GM12878 (cell line): ENCODE measurements at regions not wholly inside any gene's neighbourhood (a gene's known extent, or its start where the extent isn't known, plus 50 kb on each side); places are given as distances from the start of the nearest gene placed in this dataset.

Experiments
- ATAC-seq: fragments of 200-7000 bp; cut with Tn5 transposase; 3 replicates; pipeline ENCODE4 v1.9.1; 2020; ENCODE audit warnings: mild to moderate bottlenecking, moderate library complexity
- BruUV-seq: library from RNA; stranded (reverse); fragments of 400-500 nt; replicated peaks from 2 replicates; lab custom pipeline; 2021; lab: Mats Ljungman, UMichigan
- CTCF ChIA-PET: fragments of 300-600 bp; sonication (Branson Sonifier 250); formaldehyde crosslinking; extraction: SDS; loops from one replicate; lab custom pipeline; 2021; ENCODE audit warnings: inconsistent platforms; lab: Yijun Ruan, JAX
- POLR2A ChIA-PET: fragments of 350-600 bp; formaldehyde crosslinking; extraction: SDS; loops from one replicate; lab custom pipeline; 2021; ENCODE audit warnings: inconsistent platforms; lab: Charles Lee
- RAD21 ChIA-PET: fragments of 300-600 bp; sonication (Branson Sonifier 250); formaldehyde crosslinking; loops from one replicate; lab custom pipeline; 2023; ENCODE audit warnings: antibody characterized with exemption; ENCODE audit not compliant: unreplicated experiment; lab: Charles Lee
- SMC1A ChIA-PET: fragments of 300-600 bp; sonication (Branson Sonifier 250); formaldehyde crosslinking; loops from one replicate; lab custom pipeline; 2023; ENCODE audit not compliant: unreplicated experiment, uncharacterized antibody; lab: Charles Lee
- DNase-seq: peaks from one replicate; pipeline ENCODE4 v3.0.0-alpha.2; 2011; ENCODE audit warnings: low read depth, low spot score
- FAIRE-seq: peaks from 3 replicates; lab custom pipeline; 2011; peaks lifted over from hg19 to GRCh38; lab: Jason Lieb, UNC
- H2AFZ ChIP-seq: 2 replicates; pipeline ENCODE4 v1.6.0; 2011; ENCODE audit warnings: low read depth, low read length, control low read depth; ENCODE audit not compliant: control insufficient read depth
- H3K27ac ChIP-seq: 2 replicates; pipeline ENCODE4 v1.5.1; 2011; ENCODE audit warnings: control low read depth; ENCODE audit not compliant: control insufficient read depth, insufficient read depth
- H3K27me3 ChIP-seq, 2 experiments: replicated peaks in 1 of 2; 2 replicates each; pipeline versions ENCODE4 v1.6.0 to v1.6.1; 2011; ENCODE audit warnings: low read length in 1 of 2; ENCODE audit not compliant: control insufficient read depth in 2 of 2, insufficient read depth in 2 of 2
- H3K36me3 ChIP-seq, 2 experiments: 2 replicates each; pipeline ENCODE4 v1.5.1; 2011; ENCODE audit warnings: low read length in 1 of 2; ENCODE audit not compliant: control insufficient read depth in 2 of 2, insufficient read depth in 2 of 2
- H3K4me1 ChIP-seq: 2 replicates; pipeline ENCODE4 v1.6.1; 2011; ENCODE audit warnings: mild to moderate bottlenecking, low read length, moderate library complexity, mixed read lengths; ENCODE audit not compliant: control insufficient read depth, insufficient read depth
- H3K4me2 ChIP-seq: 2 replicates; pipeline ENCODE4 v1.6.0; 2011; ENCODE audit warnings: control low read depth; ENCODE audit not compliant: control insufficient read depth, insufficient read depth
- H3K4me3 ChIP-seq: fragments of 200-600 bp; sonication (generic); 2 replicates; pipeline ENCODE4 v1.5.1; 2016
- H3K79me2 ChIP-seq: 2 replicates; pipeline ENCODE4 v1.6.0; 2011; ENCODE audit warnings: low read length; ENCODE audit not compliant: control insufficient read depth, insufficient read depth
- H3K9ac ChIP-seq: 2 replicates; pipeline ENCODE4 v1.8.0; 2011; ENCODE audit warnings: low read length, control low read depth, mixed read lengths; ENCODE audit not compliant: control insufficient read depth, insufficient read depth
- H3K9me3 ChIP-seq: replicated peaks from 3 replicates; pipeline ENCODE4 v1.5.1; 2011; ENCODE audit warnings: mild to moderate bottlenecking, low read length; ENCODE audit not compliant: control insufficient read depth, insufficient read depth
- H4K20me1 ChIP-seq: 2 replicates; pipeline ENCODE4 v1.6.0; 2011; ENCODE audit not compliant: control insufficient read depth, insufficient read depth
- KLF5 ChIP-seq: fragments of 450-650 bp; IDR thresholded peaks from 2 replicates; pipeline ENCODE4 v1.6.1; 2014; ENCODE audit warnings: mild to moderate bottlenecking; ENCODE audit not compliant: partially characterized antibody
- TAF1 ChIP-seq: IDR thresholded peaks from 2 replicates; pipeline ENCODE4 v1.6.1; 2011; ENCODE audit warnings: mild to moderate bottlenecking, low read depth, low read length, borderline replicate concordance
- ZZZ3 ChIP-seq: IDR thresholded peaks from 2 replicates; pipeline ENCODE4 v1.6.1; 2011; ENCODE audit warnings: low read depth; ENCODE audit not compliant: control insufficient read depth, insufficient read length
- WGBS: methylation state at CpG from one replicate; pipeline ENCODE4 v1.1.6; 2016; ENCODE audit warnings: low lambda C conversion rate; ENCODE audit not compliant: insufficient replicate concordance, insufficient coverage; ENCODE audit errors: missing lambda C conversion rate; 5-methylcytosine and 5-hydroxymethylcytosine counted together
- in situ Hi-C: fragments of 300-500 bp; cut with MboI; formaldehyde crosslinking; loops from 9 replicates; pipeline ENCODE4 v1.14.3; 2018; ENCODE audit warnings: mixed read lengths
- intact Hi-C: fragments of 100-400 bp; cut with micrococcal nuclease; formaldehyde crosslinking; loops from one replicate; pipeline ENCODE4 v1.14.2; 2022; ENCODE audit not compliant: unreplicated experiment
- TF ChIP-seq, protein P1 (sequence below): fragments of 450-650 bp; IDR thresholded peaks from 2 replicates; pipeline ENCODE4 v1.6.1; 2014; ENCODE audit warnings: mild to moderate bottlenecking
- TF ChIP-seq, protein P2 (sequence below): fragments of 150-350 bp; IDR thresholded peaks from 2 replicates; pipeline ENCODE4 v1.6.1; 2014; ENCODE audit warnings: mild to moderate bottlenecking, low read depth, low read length
- TF ChIP-seq, protein P3 (sequence below): fragments of 450-650 bp; IDR thresholded peaks from 2 replicates; pipeline ENCODE4 v1.6.1; 2017; ENCODE audit warnings: mild to moderate bottlenecking, low read depth, inconsistent platforms; ENCODE audit not compliant: poor library complexity, severe bottlenecking
- TF ChIP-seq, protein P4 (sequence below): fragments of 450-650 bp; IDR thresholded peaks from 2 replicates; pipeline ENCODE4 v1.6.1; 2017; ENCODE audit warnings: borderline replicate concordance
- TF ChIP-seq, protein P5 (sequence below): IDR thresholded peaks from 2 replicates; pipeline ENCODE4 v1.6.1; 2012; ENCODE audit warnings: low read depth, low read length, improper control_type of control experiment
- TF ChIP-seq, protein P6 (sequence below): fragments of 450-650 bp; IDR thresholded peaks from 2 replicates; pipeline ENCODE4 v1.6.1; 2016; ENCODE audit warnings: mild to moderate bottlenecking, moderate library complexity, borderline replicate concordance
- TF ChIP-seq, protein P7 (sequence below): fragments of 450-650 bp; IDR thresholded peaks from 2 replicates; pipeline ENCODE4 v1.6.1; 2017; ENCODE audit warnings: low read depth, mild to moderate bottlenecking, moderate library complexity

DNA sequence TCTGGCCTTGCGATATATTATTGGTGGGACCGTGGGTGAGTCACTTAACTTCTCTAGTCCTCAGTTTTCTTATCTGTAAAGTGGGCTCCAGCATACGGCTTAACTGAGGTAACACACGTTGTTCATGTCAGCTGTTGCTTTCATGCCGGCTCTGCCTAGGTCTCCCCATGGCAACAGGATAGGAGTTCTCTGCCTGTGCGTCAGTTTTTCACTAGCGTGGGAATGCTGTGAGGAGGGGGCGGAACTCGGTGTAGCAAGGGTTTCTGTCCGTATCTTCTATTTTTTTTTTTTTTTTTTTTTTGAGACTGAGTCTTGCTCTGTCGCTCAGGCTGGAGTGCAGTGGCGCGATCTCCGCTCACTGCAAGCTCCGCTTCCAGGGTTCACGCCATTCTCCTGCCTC is 758.5 kb upstream of the RBFOX1 start:
- ATAC-seq = no peak
- in situ Hi-C loops (no loop called here), intact Hi-C loops (no loop called here)
- H3K4me2 ChIP-seq = no peak overlapping the region
- H4K20me1 ChIP-seq = no peaks in the 10 kb centered on the region
- ChIA-PET POLR2A (no interaction called here), CTCF (no interaction called here), RAD21 (no interaction called here), SMC1A (no interaction called here)
- H2AFZ ChIP-seq = no peak overlapping the region
- no peak overlapping the region for H3K27ac ChIP-seq
- WGBS = 72% methylated on average over 11 of the region's 16 CpGs
- H3K9me3 ChIP-seq = no peaks in the 10 kb centered on the region; the same call in 2 of the 3 replicates
- no peaks in the 10 kb centered on the region for H3K79me2 ChIP-seq
- FAIRE-seq = no peak
- H3K36me3 ChIP-seq = no peaks in the 10 kb centered on the region
- no peak overlapping the region for H3K4me3 ChIP-seq
- H3K4me1 ChIP-seq = no peaks in the 10 kb centered on the region
- BruUV-seq = no TSS peak
- TF ChIP-seq, protein P1, sequence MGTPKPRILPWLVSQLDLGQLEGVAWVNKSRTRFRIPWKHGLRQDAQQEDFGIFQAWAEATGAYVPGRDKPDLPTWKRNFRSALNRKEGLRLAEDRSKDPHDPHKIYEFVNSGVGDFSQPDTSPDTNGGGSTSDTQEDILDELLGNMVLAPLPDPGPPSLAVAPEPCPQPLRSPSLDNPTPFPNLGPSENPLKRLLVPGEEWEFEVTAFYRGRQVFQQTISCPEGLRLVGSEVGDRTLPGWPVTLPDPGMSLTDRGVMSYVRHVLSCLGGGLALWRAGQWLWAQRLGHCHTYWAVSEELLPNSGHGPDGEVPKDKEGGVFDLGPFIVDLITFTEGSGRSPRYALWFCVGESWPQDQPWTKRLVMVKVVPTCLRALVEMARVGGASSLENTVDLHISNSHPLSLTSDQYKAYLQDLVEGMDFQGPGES = no peak
- TF ChIP-seq, protein P2, sequence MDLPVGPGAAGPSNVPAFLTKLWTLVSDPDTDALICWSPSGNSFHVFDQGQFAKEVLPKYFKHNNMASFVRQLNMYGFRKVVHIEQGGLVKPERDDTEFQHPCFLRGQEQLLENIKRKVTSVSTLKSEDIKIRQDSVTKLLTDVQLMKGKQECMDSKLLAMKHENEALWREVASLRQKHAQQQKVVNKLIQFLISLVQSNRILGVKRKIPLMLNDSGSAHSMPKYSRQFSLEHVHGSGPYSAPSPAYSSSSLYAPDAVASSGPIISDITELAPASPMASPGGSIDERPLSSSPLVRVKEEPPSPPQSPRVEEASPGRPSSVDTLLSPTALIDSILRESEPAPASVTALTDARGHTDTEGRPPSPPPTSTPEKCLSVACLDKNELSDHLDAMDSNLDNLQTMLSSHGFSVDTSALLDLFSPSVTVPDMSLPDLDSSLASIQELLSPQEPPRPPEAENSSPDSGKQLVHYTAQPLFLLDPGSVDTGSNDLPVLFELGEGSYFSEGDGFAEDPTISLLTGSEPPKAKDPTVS = no peak
- TF ChIP-seq TAF1 (no peak), ZZZ3 (no peak), KLF5 (no peak)
- TF ChIP-seq, protein P3, sequence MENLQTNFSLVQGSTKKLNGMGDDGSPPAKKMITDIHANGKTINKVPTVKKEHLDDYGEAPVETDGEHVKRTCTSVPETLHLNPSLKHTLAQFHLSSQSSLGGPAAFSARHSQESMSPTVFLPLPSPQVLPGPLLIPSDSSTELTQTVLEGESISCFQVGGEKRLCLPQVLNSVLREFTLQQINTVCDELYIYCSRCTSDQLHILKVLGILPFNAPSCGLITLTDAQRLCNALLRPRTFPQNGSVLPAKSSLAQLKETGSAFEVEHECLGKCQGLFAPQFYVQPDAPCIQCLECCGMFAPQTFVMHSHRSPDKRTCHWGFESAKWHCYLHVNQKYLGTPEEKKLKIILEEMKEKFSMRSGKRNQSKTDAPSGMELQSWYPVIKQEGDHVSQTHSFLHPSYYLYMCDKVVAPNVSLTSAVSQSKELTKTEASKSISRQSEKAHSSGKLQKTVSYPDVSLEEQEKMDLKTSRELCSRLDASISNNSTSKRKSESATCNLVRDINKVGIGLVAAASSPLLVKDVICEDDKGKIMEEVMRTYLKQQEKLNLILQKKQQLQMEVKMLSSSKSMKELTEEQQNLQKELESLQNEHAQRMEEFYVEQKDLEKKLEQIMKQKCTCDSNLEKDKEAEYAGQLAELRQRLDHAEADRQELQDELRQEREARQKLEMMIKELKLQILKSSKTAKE = no peak
- TF ChIP-seq, protein P4, sequence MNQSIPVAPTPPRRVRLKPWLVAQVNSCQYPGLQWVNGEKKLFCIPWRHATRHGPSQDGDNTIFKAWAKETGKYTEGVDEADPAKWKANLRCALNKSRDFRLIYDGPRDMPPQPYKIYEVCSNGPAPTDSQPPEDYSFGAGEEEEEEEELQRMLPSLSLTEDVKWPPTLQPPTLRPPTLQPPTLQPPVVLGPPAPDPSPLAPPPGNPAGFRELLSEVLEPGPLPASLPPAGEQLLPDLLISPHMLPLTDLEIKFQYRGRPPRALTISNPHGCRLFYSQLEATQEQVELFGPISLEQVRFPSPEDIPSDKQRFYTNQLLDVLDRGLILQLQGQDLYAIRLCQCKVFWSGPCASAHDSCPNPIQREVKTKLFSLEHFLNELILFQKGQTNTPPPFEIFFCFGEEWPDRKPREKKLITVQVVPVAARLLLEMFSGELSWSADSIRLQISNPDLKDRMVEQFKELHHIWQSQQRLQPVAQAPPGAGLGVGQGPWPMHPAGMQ = no peak
- TF ChIP-seq, protein P5, sequence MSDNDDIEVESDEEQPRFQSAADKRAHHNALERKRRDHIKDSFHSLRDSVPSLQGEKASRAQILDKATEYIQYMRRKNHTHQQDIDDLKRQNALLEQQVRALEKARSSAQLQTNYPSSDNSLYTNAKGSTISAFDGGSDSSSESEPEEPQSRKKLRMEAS = no peak
- TF ChIP-seq, protein P6, sequence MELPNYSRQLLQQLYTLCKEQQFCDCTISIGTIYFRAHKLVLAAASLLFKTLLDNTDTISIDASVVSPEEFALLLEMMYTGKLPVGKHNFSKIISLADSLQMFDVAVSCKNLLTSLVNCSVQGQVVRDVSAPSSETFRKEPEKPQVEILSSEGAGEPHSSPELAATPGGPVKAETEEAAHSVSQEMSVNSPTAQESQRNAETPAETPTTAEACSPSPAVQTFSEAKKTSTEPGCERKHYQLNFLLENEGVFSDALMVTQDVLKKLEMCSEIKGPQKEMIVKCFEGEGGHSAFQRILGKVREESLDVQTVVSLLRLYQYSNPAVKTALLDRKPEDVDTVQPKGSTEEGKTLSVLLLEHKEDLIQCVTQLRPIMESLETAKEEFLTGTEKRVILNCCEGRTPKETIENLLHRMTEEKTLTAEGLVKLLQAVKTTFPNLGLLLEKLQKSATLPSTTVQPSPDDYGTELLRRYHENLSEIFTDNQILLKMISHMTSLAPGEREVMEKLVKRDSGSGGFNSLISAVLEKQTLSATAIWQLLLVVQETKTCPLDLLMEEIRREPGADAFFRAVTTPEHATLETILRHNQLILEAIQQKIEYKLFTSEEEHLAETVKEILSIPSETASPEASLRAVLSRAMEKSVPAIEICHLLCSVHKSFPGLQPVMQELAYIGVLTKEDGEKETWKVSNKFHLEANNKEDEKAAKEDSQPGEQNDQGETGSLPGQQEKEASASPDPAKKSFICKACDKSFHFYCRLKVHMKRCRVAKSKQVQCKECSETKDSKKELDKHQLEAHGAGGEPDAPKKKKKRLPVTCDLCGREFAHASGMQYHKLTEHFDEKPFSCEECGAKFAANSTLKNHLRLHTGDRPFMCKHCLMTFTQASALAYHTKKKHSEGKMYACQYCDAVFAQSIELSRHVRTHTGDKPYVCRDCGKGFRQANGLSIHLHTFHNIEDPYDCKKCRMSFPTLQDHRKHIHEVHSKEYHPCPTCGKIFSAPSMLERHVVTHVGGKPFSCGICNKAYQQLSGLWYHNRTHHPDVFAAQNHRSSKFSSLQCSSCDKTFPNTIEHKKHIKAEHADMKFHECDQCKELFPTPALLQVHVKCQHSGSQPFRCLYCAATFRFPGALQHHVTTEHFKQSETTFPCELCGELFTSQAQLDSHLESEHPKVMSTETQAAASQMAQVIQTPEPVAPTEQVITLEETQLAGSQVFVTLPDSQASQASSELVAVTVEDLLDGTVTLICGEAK = no peak
- TF ChIP-seq, protein P7, sequence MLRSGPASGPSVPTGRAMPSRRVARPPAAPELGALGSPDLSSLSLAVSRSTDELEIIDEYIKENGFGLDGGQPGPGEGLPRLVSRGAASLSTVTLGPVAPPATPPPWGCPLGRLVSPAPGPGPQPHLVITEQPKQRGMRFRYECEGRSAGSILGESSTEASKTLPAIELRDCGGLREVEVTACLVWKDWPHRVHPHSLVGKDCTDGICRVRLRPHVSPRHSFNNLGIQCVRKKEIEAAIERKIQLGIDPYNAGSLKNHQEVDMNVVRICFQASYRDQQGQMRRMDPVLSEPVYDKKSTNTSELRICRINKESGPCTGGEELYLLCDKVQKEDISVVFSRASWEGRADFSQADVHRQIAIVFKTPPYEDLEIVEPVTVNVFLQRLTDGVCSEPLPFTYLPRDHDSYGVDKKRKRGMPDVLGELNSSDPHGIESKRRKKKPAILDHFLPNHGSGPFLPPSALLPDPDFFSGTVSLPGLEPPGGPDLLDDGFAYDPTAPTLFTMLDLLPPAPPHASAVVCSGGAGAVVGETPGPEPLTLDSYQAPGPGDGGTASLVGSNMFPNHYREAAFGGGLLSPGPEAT = no peak
- DNase-seq = no peak
- H3K27me3 ChIP-seq = no peaks in the 10 kb centered on the region
- no peak overlapping the region for H3K9ac ChIP-seq
